Upper lobe of right lung (tissue), 1 donor: ENCODE measurements at regions not wholly inside any gene's neighbourhood (a gene's known extent, or its start where the extent isn't known, plus 50 kb on each side); places are given as distances from the start of the nearest gene placed in this dataset.
"Not testable (repeated sequence)": the region's sequence is repeated elsewhere in the genome, so short reads cannot be mapped to it uniquely, and the experiment has no call there.

Experiments
- ATAC-seq: fragments of 200-7000 bp; cut with Tn5 transposase; one replicate; pipeline ENCODE4 v1.9.1; 2020; ENCODE audit warnings: mild to moderate bottlenecking, moderate library complexity
- DNase-seq: peaks from one replicate; pipeline ENCODE4 v3.0.0-alpha.2; 2020
- H3K27ac ChIP-seq: fragments of 200-600 bp; one replicate; pipeline ENCODE4 v1.8.0; 2022
- H3K27me3 ChIP-seq: fragments of 200-600 bp; one replicate; pipeline ENCODE4 v1.8.0; 2022; ENCODE audit warnings: mild to moderate bottlenecking
- H3K36me3 ChIP-seq: fragments of 200-600 bp; one replicate; pipeline ENCODE4 v1.8.0; 2022
- H3K4me1 ChIP-seq: fragments of 200-600 bp; one replicate; pipeline ENCODE4 v1.8.0; 2022
- H3K4me3 ChIP-seq: fragments of 200-600 bp; one replicate; pipeline ENCODE4 v1.8.0; 2022; ENCODE audit warnings: mild to moderate bottlenecking
- H3K9me3 ChIP-seq: fragments of 200-600 bp; one replicate; pipeline ENCODE4 v1.8.0; 2022
- CTCF ChIP-seq: fragments of 200-600 bp; IDR thresholded peaks from one replicate; pipeline ENCODE4 v1.8.0; 2022; ENCODE audit warnings: antibody characterized with exemption
- intact Hi-C: fragments of 100-400 bp; cut with DNase I; formaldehyde crosslinking; loops from one replicate; pipeline ENCODE4 v1.11.0; 2022
- donor health status: DM: no; HTN: yes; CAD: no; lungs with severe emphysema.

GRCh38 chr9:65432722-65433323 lies 147.8 kb upstream of the FOXD4L5 start:
- Histone ChIP-seq H3K27ac (no peak overlapping the region), H3K4me3 (no peak overlapping the region), H3K4me1 (no peaks in the 10 kb centered on the region), H3K36me3 (no peaks in the 10 kb centered on the region), H3K27me3 (no peaks in the 10 kb centered on the region), H3K9me3 (no peaks in the 10 kb centered on the region)
- no peak for ATAC-seq
- DNase-seq: no peak
- TF ChIP-seq CTCF: no peak
- intact Hi-C loops: no loop called here

- TF ChIP-seq CTCF: no peak
- H3K27ac ChIP-seq: no peak overlapping the region
- intact Hi-C loops: no loop called here
- H3K9me3 ChIP-seq: no peaks in the 10 kb centered on the region
- H3K4me3 ChIP-seq: no peak overlapping the region
- H3K27me3 ChIP-seq: no peaks in the 10 kb centered on the region
- DNase-seq (no peak), ATAC-seq (no peak)
- H3K4me1 ChIP-seq: no peaks in the 10 kb centered on the region
- no peaks in the 10 kb centered on the region for H3K36me3 ChIP-seq
Measured at GRCh38 chr9:65432051-65432450, 147.0 kb upstream of the FOXD4L5 start.

- intact Hi-C loops: no loop called here
- no peaks in the 10 kb centered on the region for H3K36me3 ChIP-seq
- no peak for ATAC-seq
- H3K27ac ChIP-seq: no peak overlapping the region
- H3K4me3 ChIP-seq: no peak overlapping the region
- H3K9me3 ChIP-seq: no peaks in the 10 kb centered on the region
- TF ChIP-seq CTCF: no peak
- no peaks in the 10 kb centered on the region for H3K4me1 ChIP-seq
- DNase-seq: no peak
- H3K27me3 ChIP-seq: no peaks in the 10 kb centered on the region
Measured at GRCh38 chr9:65430221-65430620, 145.2 kb upstream of the FOXD4L5 start.

- H3K27me3 ChIP-seq, H3K36me3 ChIP-seq, ATAC-seq, H3K9me3 ChIP-seq, intact Hi-C loops, H3K27ac ChIP-seq, H3K4me3 ChIP-seq, H3K4me1 ChIP-seq: not testable (repeated sequence)
- peak; percentile 37 for DNase-seq
Measured at GRCh38 chr9:65427361-65427760, 142.4 kb upstream of the FOXD4L5 start.

GRCh38 chr9:65426813-65427212 lies 141.8 kb upstream of the FOXD4L5 start:
- H3K36me3 ChIP-seq, H3K27ac ChIP-seq, H3K4me3 ChIP-seq, ATAC-seq, H3K9me3 ChIP-seq, H3K27me3 ChIP-seq, H3K4me1 ChIP-seq, intact Hi-C loops: not testable (repeated sequence)
- peak; percentile 42 for DNase-seq

- no peak for TF ChIP-seq CTCF
- DNase-seq (peak; percentile 46), ATAC-seq (no peak)
- Histone ChIP-seq H3K9me3 (no peaks in the 10 kb centered on the region), H3K4me1 (no peaks in the 10 kb centered on the region), H3K4me3 (no peak overlapping the region), H3K27me3 (no peaks in the 10 kb centered on the region), H3K27ac (no peak overlapping the region), H3K36me3 (no peaks in the 10 kb centered on the region)
- intact Hi-C loops: no loop called here
Measured at GRCh38 chr9:65426231-65426630, 141.2 kb upstream of the FOXD4L5 start.

GRCh38 chr9:65425183-65425582 lies 140.2 kb upstream of the FOXD4L5 start:
- H3K27ac ChIP-seq, H3K27me3 ChIP-seq, H3K36me3 ChIP-seq, H3K4me3 ChIP-seq, intact Hi-C loops, ATAC-seq, H3K4me1 ChIP-seq, DNase-seq, H3K9me3 ChIP-seq: not testable (repeated sequence)

GRCh38 chr9:65424437-65424984 lies 139.5 kb upstream of the FOXD4L5 start:
- H3K4me3 ChIP-seq, H3K36me3 ChIP-seq, H3K27me3 ChIP-seq, H3K27ac ChIP-seq, H3K9me3 ChIP-seq, intact Hi-C loops, ATAC-seq, H3K4me1 ChIP-seq: not testable (repeated sequence)
- DNase-seq: peak; percentile 33

GRCh38 chr9:65423691-65424436 lies 138.9 kb upstream of the FOXD4L5 start:
- intact Hi-C loops, H3K27me3 ChIP-seq, H3K27ac ChIP-seq, H3K4me1 ChIP-seq, H3K9me3 ChIP-seq, H3K36me3 ChIP-seq, H3K4me3 ChIP-seq: not testable (repeated sequence)
- DNase-seq: peak; percentile 47
- peak; percentile 19 for ATAC-seq

GRCh38 chr9:65422966-65423690 lies 138.1 kb upstream of the FOXD4L5 start:
- DNase-seq, H3K4me1 ChIP-seq, H3K27ac ChIP-seq, H3K27me3 ChIP-seq, H3K9me3 ChIP-seq, H3K36me3 ChIP-seq, H3K4me3 ChIP-seq, intact Hi-C loops: not testable (repeated sequence)
- peak; percentile 6 for ATAC-seq
